Subcutaneous abdominal adipose tissue (tissue), 5 donors: ENCODE measurements at regions not wholly inside any gene's neighbourhood (a gene's known extent, or its start where the extent isn't known, plus 50 kb on each side); places are given as distances from the start of the nearest gene placed in this dataset.

Experiments
- H3K27ac ChIP-seq: one replicate; pipeline ENCODE4 v1.7.0; 2013; ENCODE audit warnings: low read depth, mild to moderate bottlenecking, inconsistent platforms, low read length, moderate library complexity
- H3K27me3 ChIP-seq, 5 donors: one replicate each; pipeline ENCODE4 v1.7.0; 2013; ENCODE audit warnings: low read length in 5 of 5, inconsistent platforms in 1 of 5; ENCODE audit not compliant: control insufficient read depth in 5 of 5, insufficient read depth in 4 of 5
- H3K36me3 ChIP-seq, 5 donors: one replicate each; pipeline ENCODE4 v1.7.0; 2013; ENCODE audit warnings: low read length in 5 of 5; ENCODE audit not compliant: control insufficient read depth in 5 of 5, insufficient read depth in 5 of 5
- H3K4me1 ChIP-seq, 5 donors: one replicate each; pipeline ENCODE4 v1.7.0; 2013; ENCODE audit warnings: low read length in 5 of 5, mild to moderate bottlenecking in 3 of 5, moderate library complexity in 1 of 5; ENCODE audit not compliant: control insufficient read depth in 5 of 5, insufficient read depth in 5 of 5
- H3K4me3 ChIP-seq, 5 donors: one replicate each; pipeline ENCODE4 v1.7.0; 2013; ENCODE audit warnings: low read length in 5 of 5, low read depth in 1 of 5
- H3K9ac ChIP-seq, 5 donors: one replicate each; pipeline ENCODE4 v1.7.0; 2013; ENCODE audit warnings: low read length in 5 of 5, mild to moderate bottlenecking in 4 of 5, moderate library complexity in 3 of 5
- H3K9me3 ChIP-seq, 5 donors: one replicate each; pipeline ENCODE4 v1.7.0; 2013; ENCODE audit warnings: low read length in 5 of 5; ENCODE audit not compliant: control insufficient read depth in 5 of 5
- donor health status: healthy.
- donor health status: healthy.
- donor health status: healthy.
- donor health status: healthy.
- donor health status: healthy.

- Histone ChIP-seq H3K27me3 (no peaks in the 10 kb centered on the region), H3K9ac (no peak overlapping the region), H3K36me3 (no peaks in the 10 kb centered on the region), H3K27ac (no peak overlapping the region), H3K4me3 (no peak overlapping the region), H3K9me3 (no peaks in the 10 kb centered on the region), H3K4me1 (peaks cover 0 to 5% (median 0%) of the 10 kb centered on the region in 5 donors)
Measured at GRCh38 chr6:155995281-155995680, 539.6 kb upstream of the NOX3 start.

- Histone ChIP-seq H3K9me3 (no peaks in the 10 kb centered on the region), H3K36me3 (no peaks in the 10 kb centered on the region), H3K27me3 (no peaks in the 10 kb centered on the region), H3K27ac (no peak overlapping the region), H3K4me3 (no peak overlapping the region), H3K9ac (no peak overlapping the region), H3K4me1 (peaks cover 0 to 5% (median 0%) of the 10 kb centered on the region in 5 donors)
Measured at GRCh38 chr6:155994086-155994485, 538.4 kb upstream of the NOX3 start.

DNA sequence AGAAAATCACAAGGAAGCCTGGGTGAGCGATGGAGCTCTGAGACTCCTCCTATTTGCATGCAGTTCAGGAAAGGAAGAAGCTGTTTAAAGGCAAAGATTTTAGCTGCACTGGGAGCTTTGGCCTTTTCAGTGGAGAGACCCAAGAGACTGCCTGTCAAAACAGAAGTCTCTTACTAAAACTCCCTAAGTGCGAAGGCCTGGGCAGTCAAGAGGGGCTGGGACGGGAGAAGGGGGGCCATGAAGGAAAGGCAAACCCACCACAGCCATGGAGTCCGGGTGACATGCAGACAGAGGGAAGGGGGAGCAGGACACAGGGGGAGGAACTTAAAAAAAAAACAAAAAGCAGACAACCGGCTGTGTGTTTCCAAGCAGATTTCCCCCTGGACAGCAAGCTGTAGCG, 537.6 kb upstream of the NOX3 start:
- Histone ChIP-seq H3K4me1 (peaks cover 0 to 5% (median 0%) of the 10 kb centered on the region in 5 donors), H3K36me3 (no peaks in the 10 kb centered on the region), H3K4me3 (no peak overlapping the region), H3K27ac (no peak overlapping the region), H3K27me3 (no peaks in the 10 kb centered on the region), H3K9ac (no peak overlapping the region), H3K9me3 (no peaks in the 10 kb centered on the region)

GRCh38 chr6:155985660-155986138, 530.1 kb upstream of the NOX3 start:
- H3K27ac ChIP-seq: no peak overlapping the region
- no peak overlapping the region for H3K4me3 ChIP-seq
- peaks cover 0 to 10% (median 5%) of the 10 kb centered on the region in 5 donors for H3K4me1 ChIP-seq
- no peaks in the 10 kb centered on the region for H3K9me3 ChIP-seq
- H3K9ac ChIP-seq: no peak overlapping the region
- H3K36me3 ChIP-seq: no peaks in the 10 kb centered on the region
- no peaks in the 10 kb centered on the region for H3K27me3 ChIP-seq

DNA sequence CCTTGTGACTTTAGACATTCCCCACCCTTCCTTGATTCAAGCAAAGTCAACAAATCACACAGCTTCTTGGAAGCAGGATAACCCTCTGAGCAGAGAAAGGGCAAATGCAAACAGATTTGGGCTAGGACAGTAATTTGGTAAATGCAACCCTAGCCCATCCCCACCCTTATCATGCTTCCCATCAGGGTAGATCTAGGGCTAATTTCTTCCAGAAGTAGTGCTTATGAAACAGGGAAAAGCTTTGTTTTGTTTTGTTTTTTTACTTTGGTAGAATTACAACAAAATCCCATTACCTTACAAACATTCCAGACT, 525.1 kb upstream of the NOX3 start:
- peaks cover 0 to 10% (median 2%) of the 10 kb centered on the region in 5 donors for H3K4me1 ChIP-seq
- H3K9me3 ChIP-seq: no peaks in the 10 kb centered on the region
- H3K9ac ChIP-seq: no peak overlapping the region
- H3K36me3 ChIP-seq: no peaks in the 10 kb centered on the region
- peaks cover 0 to 4% (median 0%) of the 10 kb centered on the region in 5 donors for H3K27me3 ChIP-seq
- no peak overlapping the region for H3K4me3 ChIP-seq
- no peak overlapping the region for H3K27ac ChIP-seq

DNA sequence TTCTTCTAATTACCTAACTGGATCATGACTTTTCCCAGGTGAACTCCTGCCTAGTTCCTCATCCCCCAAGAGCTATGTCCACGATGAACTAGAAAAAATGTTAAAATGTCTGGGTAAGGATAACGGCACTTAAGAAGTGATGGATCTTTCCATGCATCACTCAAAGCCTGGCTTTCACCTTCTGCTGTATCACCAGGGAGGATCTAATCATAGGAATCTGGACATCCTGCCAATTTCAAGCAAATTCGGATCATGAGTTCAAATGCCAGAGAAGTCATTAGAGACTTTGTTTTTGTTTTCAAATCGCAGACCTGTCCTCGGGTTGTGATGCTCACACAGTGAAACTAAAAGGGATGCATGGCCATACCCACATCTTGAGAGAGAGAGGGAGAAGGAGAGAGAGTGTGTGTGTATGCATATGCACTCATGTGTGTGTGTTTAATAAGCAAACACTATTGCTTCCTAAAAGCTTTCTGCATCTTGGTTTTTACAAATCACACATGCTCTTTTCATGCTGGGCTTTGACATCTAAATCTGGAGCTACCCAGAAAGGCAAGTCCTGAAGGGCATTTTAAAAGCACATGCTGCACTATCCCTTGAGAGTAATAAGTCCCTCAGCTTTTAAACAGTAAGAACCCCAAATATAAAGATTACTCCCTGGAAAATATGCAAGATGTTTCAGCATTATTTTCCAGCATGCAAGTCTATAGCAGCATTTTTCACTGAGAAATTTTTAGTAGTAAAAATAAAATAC, 524.6 kb upstream of the NOX3 start:
- no peaks in the 10 kb centered on the region for H3K9me3 ChIP-seq
- H3K27ac ChIP-seq: no peak overlapping the region
- H3K36me3 ChIP-seq: no peaks in the 10 kb centered on the region
- H3K4me3 ChIP-seq: no peak overlapping the region
- peaks cover 0 to 4% (median 0%) of the 10 kb centered on the region in 5 donors for H3K27me3 ChIP-seq
- H3K4me1 ChIP-seq: peaks cover 0 to 8% (median 0%) of the 10 kb centered on the region in 5 donors
- H3K9ac ChIP-seq: no peak overlapping the region

GRCh38 chr6:155975506-155975905, 519.9 kb upstream of the NOX3 start:
- H3K9ac ChIP-seq: no peak overlapping the region
- H3K27me3 ChIP-seq: peaks cover 0 to 4% (median 0%) of the 10 kb centered on the region in 5 donors
- peaks cover 0 to 5% (median 0%) of the 10 kb centered on the region in 5 donors for H3K4me1 ChIP-seq
- no peak overlapping the region for H3K27ac ChIP-seq
- no peak overlapping the region for H3K4me3 ChIP-seq
- no peaks in the 10 kb centered on the region for H3K36me3 ChIP-seq
- H3K9me3 ChIP-seq: no peaks in the 10 kb centered on the region

GRCh38 chr6:155974811-155975323, 519.2 kb upstream of the NOX3 start:
- H3K27ac ChIP-seq: no peak overlapping the region

GRCh38 chr6:155974359-155974758, 518.7 kb upstream of the NOX3 start:
- H3K4me3 ChIP-seq: no peak overlapping the region
- H3K9me3 ChIP-seq: no peaks in the 10 kb centered on the region
- no peak overlapping the region for H3K27ac ChIP-seq
- no peaks in the 10 kb centered on the region for H3K27me3 ChIP-seq
- no peak overlapping the region for H3K9ac ChIP-seq
- H3K36me3 ChIP-seq: no peaks in the 10 kb centered on the region
- H3K4me1 ChIP-seq: no peaks in the 10 kb centered on the region

More at GRCh38 chr6:155974811-155975323, 519.2 kb upstream of the NOX3 start:
- H3K9ac ChIP-seq: no peak overlapping the region
- no peaks in the 10 kb centered on the region for H3K36me3 ChIP-seq
- H3K4me1 ChIP-seq: no peaks in the 10 kb centered on the region
- no peaks in the 10 kb centered on the region for H3K27me3 ChIP-seq
- H3K9me3 ChIP-seq: no peaks in the 10 kb centered on the region
- no peak overlapping the region for H3K4me3 ChIP-seq

- H3K9me3 ChIP-seq: peaks cover 0 to 4% (median 0%) of the 10 kb centered on the region in 5 donors
- no peak overlapping the region for H3K27ac ChIP-seq
Measured at GRCh38 chr6:155970876-155971708, 515.5 kb upstream of the NOX3 start.

More at GRCh38 chr6:155970876-155971708, 515.5 kb upstream of the NOX3 start:
- no peaks in the 10 kb centered on the region for H3K27me3 ChIP-seq
- no peaks in the 10 kb centered on the region for H3K4me1 ChIP-seq
- H3K4me3 ChIP-seq: no peak overlapping the region
- no peaks in the 10 kb centered on the region for H3K36me3 ChIP-seq
- H3K9ac ChIP-seq: no peak overlapping the region
